ENCODE measurements at regions not wholly inside any gene's neighbourhood (a gene's known extent, or its start where the extent isn't known, plus 50 kb on each side); places are given as distances from the start of the nearest gene placed in this dataset.
"Not testable (repeated sequence)": the region's sequence is repeated elsewhere in the genome, so short reads cannot be mapped to it uniquely, and the experiment has no call there.

- no peak for DNase-seq (ENCODE audit: low spot score)
Observed at GRCh38 chr3:83251490-83251889, 1490.0 kb upstream of the GBE1 start.

DNA sequence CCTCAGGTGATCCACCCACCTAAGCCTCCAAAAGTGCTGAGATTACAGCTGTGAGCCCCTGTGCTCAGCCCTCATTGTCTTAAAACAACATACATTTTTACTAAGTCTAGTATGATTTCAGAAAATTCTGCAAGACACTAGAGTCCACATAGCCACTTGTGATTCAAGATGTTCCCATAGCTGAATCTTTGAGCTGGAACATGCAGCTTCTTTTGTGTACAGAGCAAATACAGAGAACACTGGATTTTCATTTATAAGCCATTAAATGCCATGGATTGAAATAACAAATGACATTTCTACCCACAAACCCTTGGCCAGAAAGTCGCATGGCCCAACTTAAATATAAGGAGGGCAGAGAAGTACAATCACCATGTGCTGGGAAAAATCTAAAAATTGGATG lies 1489.2 kb upstream of the GBE1 start:
- DNase-seq (ENCODE audit: low spot score): no peak

GRCh38 chr3:83248454-83248853 lies 1487.0 kb upstream of the GBE1 start:
- no peak for DNase-seq (ENCODE audit: low spot score)

DNA sequence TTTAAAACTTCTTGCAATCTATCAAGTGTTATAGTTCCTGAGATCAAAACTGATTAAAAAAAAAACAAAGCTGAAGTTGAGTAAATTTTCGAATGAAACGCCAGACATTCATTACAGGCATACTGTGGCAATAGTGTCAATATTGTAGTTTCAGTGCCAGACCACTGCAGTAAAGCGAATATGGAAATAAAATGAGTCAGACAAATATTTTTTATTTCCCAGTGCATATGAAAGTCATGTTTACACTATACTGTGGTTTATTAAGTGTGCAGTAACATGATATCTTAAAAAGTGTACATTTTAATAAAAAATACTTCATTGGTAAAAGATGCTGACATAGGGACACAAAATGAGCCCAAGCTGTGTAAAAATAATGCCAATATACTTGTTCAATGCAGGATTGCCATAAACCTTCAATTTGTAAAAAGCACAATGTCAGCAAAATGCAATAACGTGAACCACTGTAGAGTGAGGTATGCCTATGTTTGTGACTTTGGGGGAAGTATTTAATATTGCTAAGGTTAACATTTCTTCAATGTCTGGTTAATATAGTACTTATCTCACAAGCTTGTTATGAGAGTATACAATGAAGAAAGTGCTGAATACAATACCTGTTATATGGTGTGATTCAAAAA lies 1473.9 kb upstream of the GBE1 start:
- DNase-seq (ENCODE audit: low spot score): no peak

GRCh38 chr3:83233715-83234114 lies 1472.3 kb upstream of the GBE1 start:
- DNase-seq (ENCODE audit: low spot score): no peak

DNA sequence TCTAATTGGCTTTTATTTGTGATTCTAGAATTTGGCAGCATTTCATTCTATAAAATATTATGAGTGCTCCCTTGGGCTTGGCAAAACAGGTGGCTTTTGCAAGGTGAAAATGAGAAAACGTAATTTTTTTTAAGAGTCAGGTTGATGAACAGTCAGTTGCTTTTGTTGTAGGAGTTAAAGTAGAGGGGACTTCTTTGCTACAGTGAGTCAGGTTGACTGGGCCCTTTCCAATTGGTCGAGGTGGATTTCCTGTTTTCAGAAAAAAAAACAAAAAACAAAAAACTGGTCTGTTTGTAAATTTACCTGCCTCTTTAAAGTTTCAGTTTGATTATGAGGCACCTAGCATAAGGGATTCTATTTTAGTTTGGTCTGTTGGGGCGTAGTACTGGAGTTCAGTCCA lies 1469.4 kb upstream of the GBE1 start:
- no peak for DNase-seq (ENCODE audit: low spot score)

GRCh38 chr3:83230376-83230775 lies 1468.9 kb upstream of the GBE1 start:
- DNase-seq (ENCODE audit: low spot score): no peak

- no peak for DNase-seq (ENCODE audit: low spot score)
Observed at GRCh38 chr3:83226751-83227150, 1465.3 kb upstream of the GBE1 start.

DNA sequence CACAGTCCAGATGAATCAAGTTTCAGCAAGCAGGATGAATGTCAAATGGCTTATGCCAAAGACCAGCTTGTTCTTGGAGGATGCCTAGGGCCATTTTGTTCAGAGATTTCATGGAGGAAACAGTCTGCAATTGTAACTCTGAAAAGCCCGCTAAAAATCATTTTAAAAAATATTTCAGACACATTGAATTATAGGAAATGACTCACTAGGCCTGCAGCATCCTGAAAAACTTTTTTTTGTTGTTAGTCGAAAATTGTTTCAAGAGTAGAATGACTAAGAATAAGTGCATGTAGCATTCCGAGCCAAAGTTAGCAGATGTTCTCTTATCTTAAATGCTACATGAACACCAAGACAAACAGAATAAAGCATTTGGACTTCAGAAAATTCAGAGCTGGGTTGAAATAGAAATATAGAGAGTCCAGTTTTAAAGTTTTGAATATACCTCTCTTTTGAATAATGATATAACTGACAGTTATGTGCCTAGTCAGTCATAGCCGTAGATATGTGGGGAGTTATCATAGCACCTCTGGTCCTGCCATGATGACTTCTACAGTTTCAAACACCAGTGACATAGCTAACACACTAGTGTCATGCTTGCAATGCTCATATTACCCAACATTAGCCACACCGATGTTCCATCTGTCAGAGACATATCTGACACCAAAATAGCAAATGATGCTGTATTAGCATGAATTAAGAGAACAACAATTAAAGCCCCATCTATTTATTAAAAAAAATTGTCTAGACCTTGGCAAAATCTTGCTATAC lies 1462.8 kb upstream of the GBE1 start:
- DNase-seq (ENCODE audit: low spot score): no peak

DNA sequence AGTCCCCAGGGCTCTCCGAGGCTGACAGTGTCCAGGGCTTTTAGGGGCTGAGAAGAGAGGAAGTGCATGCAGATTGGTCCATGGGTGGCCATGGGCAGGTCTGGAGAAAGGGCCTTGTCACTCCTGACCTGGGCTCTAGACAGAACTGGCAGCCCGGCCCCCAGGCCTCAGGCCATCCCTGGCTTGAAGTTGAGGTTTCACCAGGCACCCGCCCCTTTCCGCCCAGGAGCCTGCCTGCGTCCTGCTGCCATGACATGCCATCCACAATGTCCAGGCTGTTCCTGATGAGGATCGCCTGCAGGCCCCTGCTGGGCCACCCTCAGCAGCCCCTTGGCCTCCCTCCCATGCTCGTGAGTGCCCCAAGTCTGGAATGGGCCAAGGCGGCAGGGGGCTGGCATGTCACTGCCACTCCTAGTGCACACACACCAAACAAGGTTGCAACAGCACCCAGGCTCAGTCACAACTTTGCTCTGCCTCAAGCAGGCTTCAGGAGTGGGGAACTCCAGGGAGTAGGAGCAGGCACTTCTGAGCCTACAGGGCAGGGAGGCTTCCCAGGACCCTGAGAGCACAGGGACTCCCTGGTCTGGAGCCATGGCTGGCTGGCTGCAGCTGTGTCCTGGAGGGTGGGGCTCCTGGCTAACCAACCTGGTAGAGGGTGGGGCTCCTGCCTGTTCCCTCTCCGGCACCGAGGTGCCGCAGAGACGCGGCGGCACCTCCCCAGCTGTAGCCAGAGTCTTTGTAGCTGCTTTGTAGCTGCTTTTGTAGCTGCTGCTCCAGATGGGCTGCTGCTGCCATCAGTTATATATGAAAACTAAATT lies 1457.1 kb upstream of the GBE1 start:
- DNase-seq (ENCODE audit: low spot score): no peak

DNA sequence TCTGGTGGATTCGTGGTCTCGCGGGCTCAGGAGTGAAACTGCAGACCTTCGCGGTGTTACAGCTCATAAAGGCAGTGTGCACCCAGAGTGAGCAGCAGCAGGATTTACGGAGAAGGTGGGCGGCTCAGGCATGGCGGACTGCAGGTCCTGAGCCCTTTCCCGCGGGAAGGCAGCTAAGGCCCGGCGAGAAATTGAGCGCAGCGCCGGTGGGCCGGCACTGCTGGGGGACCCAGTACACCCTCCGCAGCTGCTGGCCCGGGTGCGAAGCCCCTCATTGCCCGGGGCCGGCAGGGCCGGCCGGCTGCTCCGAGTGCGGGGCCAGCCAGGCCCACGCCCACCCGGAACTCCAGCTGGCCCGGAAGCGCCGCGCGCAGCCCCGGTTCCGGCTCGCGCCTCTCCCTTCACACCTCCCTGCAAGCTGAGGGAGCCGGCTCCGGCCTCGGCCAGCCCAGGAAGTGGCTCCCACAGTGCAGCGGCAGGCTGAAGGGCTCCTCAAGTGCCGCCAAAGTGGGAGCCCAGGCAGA lies 1456.2 kb upstream of the GBE1 start:
- DNase-seq (ENCODE audit: low spot score): not testable (repeated sequence)

DNA sequence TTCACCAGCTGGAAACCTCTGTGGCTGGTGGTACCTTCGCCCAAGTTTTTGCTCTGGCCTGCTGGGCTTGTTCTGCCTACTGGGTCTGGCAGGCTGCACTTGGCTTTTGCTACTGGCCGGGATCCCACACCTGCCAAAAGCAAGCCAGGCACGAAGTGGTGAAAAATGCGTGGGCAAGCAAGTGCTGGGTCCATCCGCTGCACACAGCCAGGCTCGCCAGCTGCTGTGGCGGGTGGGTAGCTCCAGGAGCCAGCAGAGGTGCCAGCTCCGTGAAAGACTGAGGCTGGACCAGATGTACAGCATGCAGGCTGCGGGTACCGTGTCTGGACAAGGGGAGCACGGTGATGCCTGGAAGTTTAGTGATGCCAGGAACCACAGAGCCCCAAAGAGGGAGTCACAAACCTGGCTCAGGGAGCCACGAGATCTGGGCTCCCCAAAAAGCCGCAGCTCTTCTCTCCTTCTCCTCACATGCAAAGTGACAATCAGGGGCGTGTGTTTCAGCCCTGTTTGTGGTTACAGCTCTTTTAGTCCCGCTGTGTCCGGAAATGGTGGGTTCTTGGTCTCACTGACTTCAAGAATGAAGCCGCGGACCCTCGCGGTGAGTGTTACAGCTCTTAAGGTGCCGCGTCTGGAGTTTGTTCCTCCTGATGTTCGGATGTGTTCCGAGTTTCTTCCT lies 1455.6 kb upstream of the GBE1 start:
- no peak for DNase-seq (ENCODE audit: low spot score)

GRCh38 chr3:83195243-83195642 lies 1433.8 kb upstream of the GBE1 start:
- no peak for DNase-seq (ENCODE audit: low spot score)

DNA sequence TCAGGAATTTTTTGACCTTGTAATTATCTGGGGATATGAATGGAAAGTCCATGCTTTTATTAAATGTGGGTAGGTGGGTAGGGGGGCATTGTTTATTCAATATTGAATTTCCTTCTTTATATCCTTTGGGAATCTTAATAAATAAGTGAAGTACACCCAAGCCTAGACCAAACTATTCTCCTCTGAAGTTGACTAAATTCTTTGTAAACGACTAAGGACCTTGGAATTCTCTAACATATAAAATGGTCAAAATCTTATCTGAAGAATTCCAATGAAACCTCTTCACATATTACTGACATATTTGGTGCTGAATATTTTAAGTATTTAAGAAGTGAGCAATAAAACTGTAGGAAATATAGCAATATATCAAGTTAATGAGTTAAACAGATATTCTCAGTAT lies 1432.1 kb upstream of the GBE1 start:
- no peak for DNase-seq (ENCODE audit: low spot score)

DNA sequence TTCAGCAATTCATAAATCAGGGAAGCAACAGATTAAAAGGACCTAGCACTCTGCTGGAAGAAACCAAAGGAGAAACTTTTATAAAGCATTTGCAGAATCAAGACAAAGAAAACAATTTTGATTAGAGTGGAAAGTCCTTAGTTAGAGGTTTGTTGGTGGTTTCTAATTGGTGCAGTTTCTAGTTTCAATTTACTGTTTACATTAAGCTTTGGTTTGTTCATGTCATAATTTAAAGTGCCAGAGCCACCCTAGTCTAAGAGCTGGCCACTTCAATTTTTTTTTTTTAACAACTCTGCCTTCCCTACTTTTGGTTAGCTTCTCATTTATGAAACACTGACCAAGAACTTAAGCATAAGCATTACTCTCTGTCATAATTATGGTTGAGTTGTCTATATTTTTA lies 1428.2 kb upstream of the GBE1 start:
- no peak for DNase-seq (ENCODE audit: low spot score)

DNA sequence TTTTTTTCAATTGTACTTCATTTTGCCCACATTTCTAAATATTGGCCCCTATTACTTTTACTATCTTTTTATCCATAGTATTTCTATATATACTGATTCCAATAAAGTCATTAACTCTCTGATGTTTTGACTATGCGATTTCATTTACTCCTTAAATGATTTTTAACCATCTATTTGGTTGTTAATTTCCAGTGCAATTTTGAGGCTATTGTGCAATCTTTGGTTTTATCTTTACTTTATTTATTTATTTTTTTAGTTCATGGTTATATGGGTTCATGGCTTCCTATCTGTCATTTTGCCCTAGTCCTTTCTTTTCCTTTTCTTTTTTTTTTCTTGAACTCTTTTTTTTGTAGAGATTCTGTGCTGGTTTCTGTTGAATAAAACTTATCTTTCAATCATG lies 1408.0 kb upstream of the GBE1 start:
- DNase-seq (ENCODE audit: low spot score): no peak

- DNase-seq (ENCODE audit: low spot score): no peak
Observed at GRCh38 chr3:83150896-83151295, 1389.5 kb upstream of the GBE1 start.

DNA sequence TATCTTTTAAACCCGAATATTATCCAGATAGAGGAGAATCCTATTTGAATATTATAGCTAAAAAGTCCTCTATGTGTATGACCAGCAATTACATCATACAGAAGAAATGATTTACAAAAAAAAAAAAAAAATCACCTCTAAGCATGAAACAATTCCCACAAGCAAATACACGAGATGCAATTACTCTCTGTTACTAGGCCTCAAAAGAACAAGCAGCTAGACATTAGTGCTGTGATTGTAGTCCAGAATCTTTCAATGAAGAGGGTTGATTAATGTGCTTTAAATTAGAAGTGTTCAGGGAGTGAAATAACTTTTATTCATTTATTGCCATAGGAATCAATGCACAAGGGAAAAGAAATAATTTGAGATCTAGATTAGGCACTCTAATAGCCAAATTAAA lies 1379.5 kb upstream of the GBE1 start:
- DNase-seq (ENCODE audit: low spot score): no peak

DNA sequence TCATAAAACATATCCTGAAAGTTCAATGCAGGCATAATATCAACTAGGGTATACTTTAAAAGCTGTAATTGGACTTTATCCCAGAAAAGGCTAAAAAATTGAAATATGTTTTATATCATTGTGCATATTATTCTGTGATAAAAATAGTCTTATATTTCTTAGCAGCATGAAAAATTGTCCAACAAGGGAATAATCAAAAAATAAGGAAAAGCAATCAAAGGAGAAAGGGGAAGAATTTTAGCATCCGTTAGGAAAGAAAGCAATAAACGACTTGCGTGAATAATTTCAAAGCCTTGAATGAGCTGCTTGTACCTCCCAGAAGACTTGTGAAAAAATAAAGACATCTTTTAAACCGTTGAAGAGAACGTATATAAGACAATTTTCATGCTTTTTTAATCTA lies 1369.8 kb upstream of the GBE1 start:
- DNase-seq (ENCODE audit: low spot score): no peak

GRCh38 chr3:83122774-83123350 lies 1361.4 kb upstream of the GBE1 start:
- DNase-seq (ENCODE audit: low spot score): no peak

DNA sequence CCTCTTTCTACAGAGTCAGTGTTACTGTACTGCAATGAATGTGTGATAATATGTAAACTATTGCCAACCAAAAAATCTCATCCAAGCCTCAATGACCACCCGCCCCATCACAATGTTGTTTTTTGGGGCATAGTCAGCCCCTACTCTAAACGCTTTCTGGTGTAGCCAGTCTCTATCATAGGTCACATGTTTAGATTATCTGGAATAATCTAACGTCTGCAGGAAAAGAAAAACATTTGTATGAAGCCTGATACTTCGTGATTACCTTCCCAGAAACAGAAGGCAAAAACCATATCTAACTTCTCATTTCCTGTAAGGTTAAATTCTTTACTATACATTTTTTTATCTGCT lies 1331.8 kb upstream of the GBE1 start:
- no peak for DNase-seq (ENCODE audit: low spot score)

Data from SK-N-DZ (cell line).